Gastrocnemius medialis (tissue), 4 donors: ENCODE measurements at regions not wholly inside any gene's neighbourhood (a gene's known extent, or its start where the extent isn't known, plus 50 kb on each side); places are given as distances from the start of the nearest gene placed in this dataset.

Experiments
- ATAC-seq, 2 donors: fragments of 150-250 bp; one replicate each; pipeline ENCODE4 v1.9.1; 2016
- DNase-seq, 2 donors: peaks; one replicate each; pipeline ENCODE4 v3.0.0-alpha.2; 2019
- H3K27ac ChIP-seq, 4 donors: fragments of 200-600 bp; sonication (generic); 1 replicate in 1 of 4; 2 replicates in 3 of 4; pipeline ENCODE4 v1.5.1; 2016 to 2018; ENCODE audit warnings: mild to moderate bottlenecking in 2 of 4, moderate library complexity in 1 of 4
- H3K27me3 ChIP-seq, 3 donors: fragments of 200-600 bp; sonication (generic) in 2 of 3; 1 replicate in 1 of 3; 2 replicates in 2 of 3; pipeline versions ENCODE4 v1.5.1 to v1.6.0; 2016 to 2019; ENCODE audit warnings: mild to moderate bottlenecking in 1 of 3, moderate library complexity in 1 of 3
- H3K36me3 ChIP-seq, 2 donors: fragments of 200-600 bp; sonication (generic) in 1 of 2; one replicate each; pipeline ENCODE4 v1.5.1; 2017 to 2018
- H3K4me1 ChIP-seq, 2 donors: fragments of 200-600 bp; sonication (generic) in 1 of 2; one replicate each; pipeline ENCODE4 v1.5.1; 2016 to 2017; ENCODE audit warnings: mild to moderate bottlenecking in 2 of 2
- H3K4me3 ChIP-seq, 4 donors: fragments of 200-600 bp; sonication (generic) in 3 of 4; 1 replicate in 1 of 4; 2 replicates in 3 of 4; pipeline ENCODE4 v1.5.1; 2016 to 2019; ENCODE audit warnings: mild to moderate bottlenecking in 2 of 4
- H3K9me3 ChIP-seq, 3 donors: fragments of 200-600 bp; sonication (generic) in 2 of 3; 1 replicate in 1 of 3; 2 replicates in 2 of 3; pipeline ENCODE4 v1.5.1; 2016 to 2019
- CTCF ChIP-seq, 5 experiments: fragments of 450-650 bp in 3 of 5; fragments of 200-600 bp in 2 of 5; sonication (generic) in 2 of 5; IDR thresholded peaks in 4 of 5; conservative IDR thresholded peaks in 1 of 5; 1 replicate in 4 of 5; 2 replicates in 1 of 5; pipeline ENCODE4 v1.5.1; 2016 to 2019; ENCODE audit warnings: antibody characterized with exemption in 5 of 5, mild to moderate bottlenecking in 3 of 5, moderate library complexity in 3 of 5
- POLR2A ChIP-seq, 2 donors: fragments of 450-650 bp; IDR thresholded peaks; one replicate each; pipeline ENCODE4 v1.6.1; 2017; ENCODE audit warnings: antibody characterized with exemption in 2 of 2, mild to moderate bottlenecking in 2 of 2, moderate library complexity in 2 of 2
- in situ Hi-C, 4 donors: fragments of 200-750 bp; cut with MboI; loops; one replicate each; pipeline versions ENCODE4 v1.15.0 to v1.8.0; 2017; ENCODE audit warnings: low sequenced_read_pairs in 4 of 4
- intact Hi-C: fragments of 100-400 bp; cut with DNase I; formaldehyde crosslinking; loops from one replicate; pipeline ENCODE4 v1.15.1; 2023; ENCODE audit warnings: low total_unique reads

GRCh38 chr16:13392341-13392740 lies 490.9 kb downstream of the SHISA9 start:
- intact Hi-C loops, result no loop called here
- DNase-seq, result no peak

GRCh38 chr16:13393816-13394215 lies 492.4 kb downstream of the SHISA9 start:
- ATAC-seq (no peak), DNase-seq (no peak)
- intact Hi-C loops (no loop called here), in situ Hi-C loops (no loop called here)
- H3K36me3 ChIP-seq, result no peaks in the 10 kb centered on the region
- H3K27ac ChIP-seq, result no peak overlapping the region
- TF ChIP-seq POLR2A (IDR thresholded peaks at IDR 0.05) (no peak), CTCF (IDR thresholded peaks at IDR 0.05 in 4 of 5, conservative IDR thresholded peaks at IDR 0.05 in 1 of 5) (no peak)
- H3K27me3 ChIP-seq, result no peaks in the 10 kb centered on the region
- H3K4me3 ChIP-seq, result no peak overlapping the region
- H3K9me3 ChIP-seq, result no peaks in the 10 kb centered on the region
- H3K4me1 ChIP-seq, result no peaks in the 10 kb centered on the region

More at GRCh38 chr16:13392341-13392740, 490.9 kb downstream of the SHISA9 start:
- no peak overlapping the region for H3K4me3 ChIP-seq
- no peak overlapping the region for H3K27ac ChIP-seq
- H3K9me3 ChIP-seq, result no peaks in the 10 kb centered on the region
- in situ Hi-C loops, result no loop called here
- TF ChIP-seq CTCF (IDR thresholded peaks at IDR 0.05 in 4 of 5, conservative IDR thresholded peaks at IDR 0.05 in 1 of 5), result no peak
- TF ChIP-seq POLR2A (IDR thresholded peaks at IDR 0.05), result no peak
- H3K36me3 ChIP-seq, result no peaks in the 10 kb centered on the region
- H3K27me3 ChIP-seq, result no peaks in the 10 kb centered on the region
- H3K4me1 ChIP-seq, result no peaks in the 10 kb centered on the region
- no peak for ATAC-seq

- no peaks in the 10 kb centered on the region for H3K9me3 ChIP-seq
- H3K4me1 ChIP-seq, result no peaks in the 10 kb centered on the region
- intact Hi-C loops (no loop called here), in situ Hi-C loops (no loop called here)
- ATAC-seq (no peak), DNase-seq (no peak)
- TF ChIP-seq CTCF (IDR thresholded peaks at IDR 0.05 in 4 of 5, conservative IDR thresholded peaks at IDR 0.05 in 1 of 5), result no peak
- TF ChIP-seq POLR2A (IDR thresholded peaks at IDR 0.05), result no peak
- no peaks in the 10 kb centered on the region for H3K27me3 ChIP-seq
- H3K36me3 ChIP-seq, result no peaks in the 10 kb centered on the region
- H3K4me3 ChIP-seq, result no peak overlapping the region
- no peak overlapping the region for H3K27ac ChIP-seq
Measured at GRCh38 chr16:13394488-13394887, 493.1 kb downstream of the SHISA9 start.

GRCh38 chr16:13397126-13397525 lies 495.7 kb downstream of the SHISA9 start:
- no peak for DNase-seq
- ATAC-seq, result no peak
- no peaks in the 10 kb centered on the region for H3K9me3 ChIP-seq
- H3K36me3 ChIP-seq, result no peaks in the 10 kb centered on the region
- in situ Hi-C loops (no loop called here), intact Hi-C loops (no loop called here)
- no peaks in the 10 kb centered on the region for H3K27me3 ChIP-seq
- no peak for TF ChIP-seq CTCF (IDR thresholded peaks at IDR 0.05 in 4 of 5, conservative IDR thresholded peaks at IDR 0.05 in 1 of 5)
- TF ChIP-seq POLR2A (IDR thresholded peaks at IDR 0.05), result no peak
- H3K4me3 ChIP-seq, result no peak overlapping the region
- no peaks in the 10 kb centered on the region for H3K4me1 ChIP-seq
- no peak overlapping the region for H3K27ac ChIP-seq

GRCh38 chr16:13401641-13402040 lies 500.2 kb downstream of the SHISA9 start:
- ATAC-seq, result no peak
- intact Hi-C loops (no loop called here), in situ Hi-C loops (no loop called here)
- H3K27ac ChIP-seq, result no peak overlapping the region
- no peaks in the 10 kb centered on the region for H3K4me1 ChIP-seq
- no peaks in the 10 kb centered on the region for H3K9me3 ChIP-seq
- H3K27me3 ChIP-seq, result no peaks in the 10 kb centered on the region
- H3K4me3 ChIP-seq, result no peak overlapping the region
- no peaks in the 10 kb centered on the region for H3K36me3 ChIP-seq
- DNase-seq, result no peak
- TF ChIP-seq POLR2A (IDR thresholded peaks at IDR 0.05) (no peak), CTCF (IDR thresholded peaks at IDR 0.05 in 4 of 5, conservative IDR thresholded peaks at IDR 0.05 in 1 of 5) (no peak)
